ENCODE measurements at regions not wholly inside any gene's neighbourhood (a gene's known extent, or its start where the extent isn't known, plus 50 kb on each side); places are given as distances from the start of the nearest gene placed in this dataset.
"Not testable (repeated sequence)": the region's sequence is repeated elsewhere in the genome, so short reads cannot be mapped to it uniquely, and the experiment has no call there.

- DNase-seq (ENCODE audit: low read depth, low spot score), result no peak
These were observed 143.8 kb downstream of the FGF1 start for GRCh38 chr5:142542078-142542477.

GRCh38 chr5:142540922-142541422 is 144.9 kb downstream of the FGF1 start:
- DNase-seq (ENCODE audit: low read depth, low spot score), result no peak

GRCh38 chr5:142539154-142539740 is 146.6 kb downstream of the FGF1 start:
- DNase-seq (ENCODE audit: low read depth, low spot score), result no peak

- no peak for DNase-seq (ENCODE audit: low read depth, low spot score)
These were observed 148.0 kb downstream of the FGF1 start for GRCh38 chr5:142537938-142538337.

GRCh38 chr5:142532781-142533176 is 153.1 kb downstream of the FGF1 start:
- no peak for DNase-seq (ENCODE audit: low read depth, low spot score)

GRCh38 chr5:142531977-142532780 is 153.7 kb downstream of the FGF1 start:
- DNase-seq (ENCODE audit: low read depth, low spot score), result no peak

- DNase-seq (ENCODE audit: low read depth, low spot score), result no peak
These were observed 155.0 kb downstream of the FGF1 start for GRCh38 chr5:142530904-142531303.

GRCh38 chr5:142529626-142530278 is 156.1 kb downstream of the FGF1 start:
- DNase-seq (ENCODE audit: low read depth, low spot score), result peak; percentile 54

GRCh38 chr5:142527664-142528295 is 158.1 kb downstream of the FGF1 start:
- no peak for DNase-seq (ENCODE audit: low read depth, low spot score)

GRCh38 chr5:142527234-142527633 is 158.7 kb downstream of the FGF1 start:
- DNase-seq (ENCODE audit: low read depth, low spot score), result no peak

GRCh38 chr5:142522983-142523382 is 162.9 kb downstream of the FGF1 start:
- no peak for DNase-seq (ENCODE audit: low read depth, low spot score)

- DNase-seq (ENCODE audit: low read depth, low spot score), result no peak
These were observed 164.2 kb downstream of the FGF1 start for GRCh38 chr5:142521706-142522105.

- peak; percentile 72 for DNase-seq (ENCODE audit: low read depth, low spot score)
These were observed 165.0 kb downstream of the FGF1 start for GRCh38 chr5:142520885-142521284.

GRCh38 chr5:142519913-142520312 is 166.0 kb downstream of the FGF1 start:
- DNase-seq (ENCODE audit: low read depth, low spot score), result not testable (repeated sequence)

GRCh38 chr5:142517840-142518239 is 168.1 kb downstream of the FGF1 start:
- no peak for DNase-seq (ENCODE audit: low read depth, low spot score)

GRCh38 chr5:142516732-142517131 is 169.2 kb downstream of the FGF1 start:
- DNase-seq (ENCODE audit: low read depth, low spot score), result no peak

GRCh38 chr5:142515036-142515435 is 170.9 kb downstream of the FGF1 start:
- no peak for DNase-seq (ENCODE audit: low read depth, low spot score)

- DNase-seq (ENCODE audit: low read depth, low spot score), result no peak
These were observed 171.7 kb downstream of the FGF1 start for GRCh38 chr5:142514196-142514595.

- DNase-seq (ENCODE audit: low read depth, low spot score), result peak; percentile 48
These were observed 173.5 kb downstream of the FGF1 start for GRCh38 chr5:142512043-142513042.

- no peak for DNase-seq (ENCODE audit: low read depth, low spot score)
These were observed 174.5 kb downstream of the FGF1 start for GRCh38 chr5:142511358-142511757.

GRCh38 chr5:142509026-142509425 is 176.9 kb downstream of the FGF1 start:
- DNase-seq (ENCODE audit: low read depth, low spot score), result no peak
